ENCODE measurements at regions not wholly inside any gene's neighbourhood (a gene's known extent, or its start where the extent isn't known, plus 50 kb on each side); places are given as distances from the start of the nearest gene placed in this dataset.

- DNase-seq = no peak
Measured at GRCh38 chr6:112799889-112800288, 452.8 kb downstream of the RFPL4B start.

GRCh38 chr6:112800439-112800838, 453.3 kb downstream of the RFPL4B start:
- DNase-seq = no peak

DNA sequence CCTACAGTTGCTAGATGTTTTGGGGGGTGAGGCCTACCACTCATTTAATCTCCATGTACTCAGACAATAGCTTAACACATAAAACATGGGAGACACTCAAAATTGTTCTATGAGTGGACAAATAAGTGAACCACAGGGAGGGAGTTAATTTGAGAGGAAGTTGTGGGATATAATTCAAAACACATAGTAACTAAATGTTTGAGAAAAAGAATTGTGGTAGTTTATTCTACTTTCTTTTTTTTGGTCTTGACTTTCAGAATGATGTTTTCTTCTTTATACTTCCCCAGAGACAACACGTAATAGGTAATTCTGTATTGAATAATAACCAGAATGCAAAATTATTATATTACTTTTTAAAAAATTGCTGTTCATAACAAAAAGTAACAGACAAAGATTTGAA, 453.8 kb downstream of the RFPL4B start:
- DNase-seq = no peak

GRCh38 chr6:112801468-112802080, 454.4 kb downstream of the RFPL4B start:
- DNase-seq = no peak

DNA sequence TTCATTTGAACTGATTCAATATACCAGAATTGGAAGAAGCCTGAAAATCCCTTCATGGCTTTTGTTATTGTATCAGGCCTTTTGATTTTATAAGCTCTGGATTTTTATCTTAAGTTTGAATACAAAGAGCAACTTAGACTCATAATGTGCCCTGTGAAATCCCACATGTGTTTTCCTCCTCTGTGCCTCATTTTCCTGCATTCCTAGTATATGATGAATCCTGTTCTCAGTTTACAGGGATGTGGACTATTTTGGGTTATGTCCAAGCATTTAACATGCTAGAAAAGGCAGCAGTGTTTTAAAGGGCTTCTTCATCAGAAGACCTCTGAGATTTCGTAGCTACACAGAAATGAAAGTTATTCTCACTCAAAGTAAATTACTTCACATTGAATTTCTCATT, 455.0 kb downstream of the RFPL4B start:
- DNase-seq = peak; percentile 81

GRCh38 chr6:112804638-112805330, 457.7 kb downstream of the RFPL4B start:
- DNase-seq = no peak

- DNase-seq = no peak
Measured at GRCh38 chr6:112806163-112806865, 459.2 kb downstream of the RFPL4B start.

DNA sequence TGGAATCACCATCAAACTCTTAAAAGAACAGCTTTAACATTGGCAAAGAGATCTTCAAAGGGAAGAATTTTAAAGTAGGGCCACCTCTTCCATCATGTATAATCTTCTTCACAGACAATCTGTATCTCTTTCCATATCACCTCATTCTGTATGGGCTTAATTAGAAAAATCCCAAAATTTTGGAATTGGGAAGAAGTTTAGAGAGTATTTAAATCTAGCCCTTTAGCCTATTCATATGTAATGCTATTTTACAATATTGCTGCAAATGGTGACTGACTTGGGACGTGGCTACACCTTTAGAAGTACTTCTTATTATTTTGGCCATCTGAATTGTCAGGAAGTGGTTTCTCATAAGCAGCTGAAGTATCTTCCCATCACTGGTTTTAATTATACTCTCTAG, 474.3 kb downstream of the RFPL4B start:
- no peak for DNase-seq

- no peak for DNase-seq
Measured at GRCh38 chr6:112822769-112823168, 475.6 kb downstream of the RFPL4B start.

DNA sequence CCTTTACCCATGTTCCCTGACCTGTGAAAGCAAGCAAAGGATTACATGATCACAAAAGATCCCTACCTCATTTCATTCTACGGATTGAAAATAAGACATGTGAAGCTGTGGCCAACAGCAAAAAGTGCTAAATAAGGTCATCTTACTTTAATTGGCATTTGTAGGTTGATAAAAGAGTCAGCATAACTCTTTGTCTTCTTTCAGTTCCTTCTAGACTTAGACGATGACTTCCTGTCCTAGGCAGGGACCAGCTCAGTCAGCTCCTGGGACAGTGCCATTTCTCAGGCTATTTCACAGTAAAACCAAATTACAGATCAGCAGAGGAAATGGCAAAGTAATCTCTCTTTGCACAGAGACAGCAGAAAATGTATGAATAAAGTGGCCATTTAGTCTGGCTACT, 480.7 kb downstream of the RFPL4B start:
- peak; percentile 47 for DNase-seq

DNA sequence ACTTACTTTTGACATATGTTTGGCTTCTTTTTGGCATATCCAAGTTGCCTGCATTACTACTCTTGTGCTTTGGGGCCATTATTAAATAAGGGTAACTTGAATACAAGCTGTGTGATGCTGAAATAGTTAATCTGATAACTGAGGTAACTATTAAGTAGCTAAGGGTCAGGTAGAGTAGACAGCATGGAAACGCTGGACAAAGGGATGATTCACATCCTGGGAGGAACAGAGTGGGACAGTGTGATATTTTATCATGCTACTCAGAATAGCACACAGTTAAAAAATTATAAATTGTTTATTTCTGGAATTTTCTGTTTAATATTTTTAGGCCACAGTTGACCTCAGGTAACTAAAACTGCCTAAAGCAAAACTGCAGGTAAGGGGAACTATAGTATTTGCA, 483.9 kb downstream of the RFPL4B start:
- no peak for DNase-seq

GRCh38 chr6:112833581-112834131, 486.5 kb downstream of the RFPL4B start:
- DNase-seq = peak; percentile 24

GRCh38 chr6:112835078-112835477, 487.9 kb downstream of the RFPL4B start:
- no peak for DNase-seq

GRCh38 chr6:112839525-112839961, 492.4 kb downstream of the RFPL4B start:
- no peak for DNase-seq

GRCh38 chr6:112841553-112842329, 494.6 kb downstream of the RFPL4B start:
- DNase-seq = no peak

- DNase-seq = no peak
Measured at GRCh38 chr6:112842330-112842685, 495.2 kb downstream of the RFPL4B start.

DNA sequence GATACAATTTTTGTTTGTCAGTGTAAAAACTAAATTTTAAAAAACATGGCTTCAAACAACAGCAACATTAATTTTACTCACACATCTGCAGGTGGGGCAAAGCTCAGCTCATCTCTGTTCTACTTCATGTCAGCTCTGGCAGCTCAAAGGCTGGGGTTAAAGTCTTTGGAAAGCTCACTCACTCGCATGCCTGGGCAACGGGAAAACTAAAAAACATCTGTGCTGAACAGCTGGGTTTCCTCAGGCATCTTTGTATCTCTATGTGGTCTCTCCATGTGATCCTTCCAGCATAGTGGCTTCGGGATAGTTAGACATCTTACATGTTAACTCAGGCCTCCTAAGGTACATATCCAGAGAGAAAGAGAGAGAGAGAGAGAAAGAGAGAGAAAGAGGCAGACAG, 499.6 kb downstream of the RFPL4B start:
- DNase-seq = peak; percentile 24

GRCh38 chr6:112851146-112851545, 504.0 kb downstream of the RFPL4B start:
- DNase-seq = no peak

DNA sequence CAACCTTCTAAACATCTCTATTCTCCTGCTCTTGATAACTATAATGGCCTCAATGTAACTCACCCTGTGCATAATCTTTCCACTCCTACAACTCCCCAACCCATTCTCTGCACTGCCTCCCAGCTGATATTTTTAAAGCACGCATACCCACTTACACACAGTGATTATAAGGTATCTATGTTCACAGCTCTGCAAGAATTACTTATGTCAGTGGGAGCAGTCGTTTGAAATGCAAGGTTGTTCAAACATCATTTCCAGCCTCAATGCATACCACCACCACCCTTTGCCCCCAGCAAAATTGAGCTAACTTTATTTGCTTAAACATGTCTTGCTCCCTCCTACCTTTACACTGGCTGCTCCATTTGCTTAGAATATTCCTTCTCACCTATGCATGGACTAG, 506.0 kb downstream of the RFPL4B start:
- no peak for DNase-seq

DNA sequence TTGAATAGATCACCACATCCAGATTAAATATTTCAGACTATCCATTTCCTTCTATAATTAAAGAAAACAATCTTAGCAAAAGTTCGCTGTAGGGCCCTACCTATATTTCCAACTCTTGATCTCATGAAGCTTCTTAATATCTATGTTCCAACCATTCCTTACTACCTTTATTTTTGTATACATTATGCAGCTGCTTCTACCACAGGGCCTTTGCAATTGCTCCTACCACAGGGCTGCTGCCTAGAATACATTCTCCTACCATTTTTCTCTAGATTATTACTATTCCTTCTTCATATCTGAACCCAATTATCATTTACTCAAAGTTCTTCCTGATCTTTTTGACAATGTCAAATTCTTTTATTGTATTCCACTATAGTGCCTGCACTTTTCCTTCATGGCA, 516.6 kb downstream of the RFPL4B start:
- no peak for DNase-seq

DNA sequence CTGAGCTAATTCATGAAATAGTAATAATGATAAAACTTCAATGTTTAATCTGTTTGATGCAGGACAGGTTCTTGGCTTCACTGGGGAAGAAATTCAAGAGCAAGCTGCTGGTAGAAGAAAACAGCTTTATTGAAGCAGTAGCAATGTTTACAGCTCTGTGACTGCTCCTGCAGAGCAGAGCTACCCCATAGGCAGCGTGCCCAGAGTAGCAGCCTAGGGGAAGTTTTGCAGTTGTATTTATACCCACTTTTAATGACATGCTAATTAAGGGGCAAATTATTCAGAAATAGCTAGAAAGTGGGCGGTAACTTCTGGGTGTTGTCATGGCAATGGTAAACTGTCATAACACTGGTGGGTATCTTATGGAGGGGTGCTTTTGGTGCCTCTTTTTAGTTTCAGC, 518.0 kb downstream of the RFPL4B start:
- DNase-seq = no peak

DNA sequence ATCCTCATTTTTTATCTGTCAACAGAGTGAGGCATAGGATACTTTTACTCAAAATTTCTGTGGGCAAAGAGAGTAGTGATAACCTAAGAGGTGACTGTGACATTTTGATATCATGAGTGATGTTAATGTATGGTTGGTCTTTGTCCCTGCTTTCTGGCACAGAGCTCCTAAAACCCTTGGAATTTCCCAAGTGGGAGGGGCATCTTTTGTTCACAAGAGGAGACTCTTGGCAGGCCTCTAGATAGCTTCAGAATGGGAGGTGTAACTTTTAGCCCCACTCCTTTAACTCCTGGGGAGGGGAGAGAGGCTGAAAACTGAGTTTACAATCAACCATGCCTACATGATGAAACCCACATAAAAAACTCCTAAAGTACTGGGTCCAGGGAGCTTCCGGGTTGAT, 527.8 kb downstream of the RFPL4B start:
- no peak for DNase-seq

Data from muscle of arm (tissue), 1 donor.